HepG2 (cell line): ENCODE measurements at regions not wholly inside any gene's neighbourhood (a gene's known extent, or its start where the extent isn't known, plus 50 kb on each side); places are given as distances from the start of the nearest gene placed in this dataset.

ENCODE experiments used
- BCL6 ChIP-seq: IDR thresholded peaks from 2 replicates; pipeline ENCODE4 v1.6.1; 2016; ENCODE audit warnings: missing genetic modification reagents, missing compliant biosample characterization
- NR1H2 ChIP-seq: sonication (generic); formaldehyde crosslinking; IDR thresholded peaks from 2 replicates; pipeline ENCODE4 v1.8.1; 2022; ENCODE audit warnings: low read depth, missing genetic modification reagents, borderline replicate concordance
- SMAD1 ChIP-seq: sonication (generic); formaldehyde crosslinking; IDR thresholded peaks from 2 replicates; pipeline ENCODE4 v1.4.0; 2020; ENCODE audit warnings: missing genetic modification reagents, low read depth, mild to moderate bottlenecking, borderline replicate concordance
- STAG1 ChIP-seq: sonication (generic); formaldehyde crosslinking; IDR thresholded peaks from 2 replicates; pipeline ENCODE4 v1.4.0; 2020; ENCODE audit warnings: missing genetic modification reagents
- ZFY ChIP-seq: sonication (generic); formaldehyde crosslinking; IDR thresholded peaks from 2 replicates; pipeline ENCODE4 v1.4.0; 2020; ENCODE audit warnings: missing genetic modification reagents
- ZNF138 ChIP-seq: sonication (generic); formaldehyde crosslinking; IDR thresholded peaks from 2 replicates; pipeline ENCODE4 v1.5.0; 2020; ENCODE audit warnings: mild to moderate bottlenecking, low read depth, missing genetic modification reagents
- ZNF3 ChIP-seq: IDR thresholded peaks from 2 replicates; pipeline ENCODE4 v1.7.0; 2017; ENCODE audit warnings: inconsistent platforms
- ZNF644 ChIP-seq: IDR thresholded peaks from 2 replicates; pipeline ENCODE4 v1.6.1; 2016; ENCODE audit warnings: low read depth
- ZNF772 ChIP-seq: sonication (generic); formaldehyde crosslinking; IDR thresholded peaks from 2 replicates; pipeline ENCODE4 v1.5.0; 2020; ENCODE audit warnings: mild to moderate bottlenecking, missing genetic modification reagents
- TF ChIP-seq, protein P1 (sequence below): sonication (generic); formaldehyde crosslinking; IDR thresholded peaks from 2 replicates; pipeline ENCODE4 v1.5.0; 2020; ENCODE audit warnings: mild to moderate bottlenecking, missing genetic modification reagents

- TF ChIP-seq ZNF3 (CRISPR knock-in tag) (no peak), ZFY (CRISPR knock-in tag) (no peak), NR1H2 (CRISPR knock-in tag) (no peak), BCL6 (CRISPR knock-in tag) (no peak), ZNF138 (CRISPR knock-in tag) (no peak), ZNF644 (no peak), SMAD1 (CRISPR knock-in tag) (no peak), STAG1 (CRISPR knock-in tag) (no peak), ZNF772 (CRISPR knock-in tag) (no peak)
- TF ChIP-seq, protein P1, sequence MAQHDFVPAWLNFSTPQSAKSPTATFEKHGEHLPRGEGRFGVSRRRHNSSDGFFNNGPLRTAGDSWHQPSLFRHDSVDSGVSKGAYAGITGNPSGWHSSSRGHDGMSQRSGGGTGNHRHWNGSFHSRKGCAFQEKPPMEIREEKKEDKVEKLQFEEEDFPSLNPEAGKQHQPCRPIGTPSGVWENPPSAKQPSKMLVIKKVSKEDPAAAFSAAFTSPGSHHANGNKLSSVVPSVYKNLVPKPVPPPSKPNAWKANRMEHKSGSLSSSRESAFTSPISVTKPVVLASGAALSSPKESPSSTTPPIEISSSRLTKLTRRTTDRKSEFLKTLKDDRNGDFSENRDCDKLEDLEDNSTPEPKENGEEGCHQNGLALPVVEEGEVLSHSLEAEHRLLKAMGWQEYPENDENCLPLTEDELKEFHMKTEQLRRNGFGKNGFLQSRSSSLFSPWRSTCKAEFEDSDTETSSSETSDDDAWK (CRISPR knock-in tag) = no peak
Observed at GRCh38 chr2:89818873-89819272, 1127.4 kb downstream of the RPIA start.
